ENCODE measurements at regions not wholly inside any gene's neighbourhood (a gene's known extent, or its start where the extent isn't known, plus 50 kb on each side); places are given as distances from the start of the nearest gene placed in this dataset.

DNA sequence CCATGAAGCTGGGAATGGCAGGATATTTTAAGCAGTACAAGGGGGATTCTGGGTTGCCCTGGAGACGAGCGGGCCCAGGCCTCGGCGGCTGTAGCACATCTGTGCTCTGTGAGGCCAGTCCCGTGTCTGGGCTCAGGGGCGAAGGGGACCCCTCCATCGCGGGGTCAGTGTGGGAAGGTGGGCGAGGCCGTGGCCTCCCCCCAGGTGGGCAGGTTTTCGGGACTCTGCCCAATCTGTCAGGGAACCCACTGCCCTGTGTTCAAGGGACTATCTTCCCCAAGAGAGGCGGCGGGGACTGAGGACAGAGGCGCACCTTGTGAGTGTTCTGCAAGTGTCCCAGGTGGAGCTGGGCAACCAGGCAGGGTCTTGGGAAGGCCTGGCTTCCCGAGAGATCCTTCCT, 336.6 kb downstream of the CTTN start:
- TF ChIP-seq, protein P1, sequence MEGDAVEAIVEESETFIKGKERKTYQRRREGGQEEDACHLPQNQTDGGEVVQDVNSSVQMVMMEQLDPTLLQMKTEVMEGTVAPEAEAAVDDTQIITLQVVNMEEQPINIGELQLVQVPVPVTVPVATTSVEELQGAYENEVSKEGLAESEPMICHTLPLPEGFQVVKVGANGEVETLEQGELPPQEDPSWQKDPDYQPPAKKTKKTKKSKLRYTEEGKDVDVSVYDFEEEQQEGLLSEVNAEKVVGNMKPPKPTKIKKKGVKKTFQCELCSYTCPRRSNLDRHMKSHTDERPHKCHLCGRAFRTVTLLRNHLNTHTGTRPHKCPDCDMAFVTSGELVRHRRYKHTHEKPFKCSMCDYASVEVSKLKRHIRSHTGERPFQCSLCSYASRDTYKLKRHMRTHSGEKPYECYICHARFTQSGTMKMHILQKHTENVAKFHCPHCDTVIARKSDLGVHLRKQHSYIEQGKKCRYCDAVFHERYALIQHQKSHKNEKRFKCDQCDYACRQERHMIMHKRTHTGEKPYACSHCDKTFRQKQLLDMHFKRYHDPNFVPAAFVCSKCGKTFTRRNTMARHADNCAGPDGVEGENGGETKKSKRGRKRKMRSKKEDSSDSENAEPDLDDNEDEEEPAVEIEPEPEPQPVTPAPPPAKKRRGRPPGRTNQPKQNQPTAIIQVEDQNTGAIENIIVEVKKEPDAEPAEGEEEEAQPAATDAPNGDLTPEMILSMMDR (IDR thresholded peaks at IDR 0.05), result no peak
- H3K4me3 ChIP-seq, result no peak overlapping the region
- ATAC-seq, result no peak
- intact Hi-C loops (cut with DNase I), result no loop called here
- WGBS, 3 donors, result 86 to 89% (median 88%) methylated on average over 15 of the region's 15 CpGs
- peaks cover 0 to 3% (median 0%) of the 10 kb centered on the region in 3 donors for H3K27me3 ChIP-seq (ENCODE audit: insufficient read depth in 3 of 3, low read length in 2 of 3)
- H3K36me3 ChIP-seq (ENCODE audit: insufficient read depth in 1 of 2, low read depth in 1 of 2), result no peaks in the 10 kb centered on the region
- H3K27ac ChIP-seq, result no peak overlapping the region
- DNase-seq, result no peak
- no peaks in the 10 kb centered on the region for H3K4me1 ChIP-seq
- H3K9me3 ChIP-seq, result no peaks in the 10 kb centered on the region

DNA sequence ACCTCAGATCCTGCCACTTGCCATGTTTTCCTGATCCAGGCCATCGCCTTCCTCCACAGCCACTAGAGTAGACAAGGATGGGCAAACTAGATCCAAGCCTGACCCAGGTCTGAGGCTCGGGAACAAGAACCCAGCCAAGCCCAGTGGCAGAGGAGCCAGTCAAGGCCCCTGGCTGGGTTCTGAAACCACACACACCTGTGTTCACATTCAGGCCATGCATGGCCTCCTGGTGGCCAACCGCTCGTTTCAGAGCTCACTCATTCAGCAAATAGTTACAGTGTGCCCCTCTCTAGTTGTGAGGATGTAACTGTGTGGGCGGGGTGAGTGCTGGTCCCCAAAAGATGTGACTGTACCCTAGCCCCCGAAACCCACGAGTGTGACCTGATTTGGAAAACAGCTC, 337.6 kb downstream of the CTTN start:
- WGBS, 3 donors, result 82 to 85% (median 84%) methylated on average over 7 of the region's 7 CpGs
- no peak overlapping the region for H3K27ac ChIP-seq
- no peaks in the 10 kb centered on the region for H3K9me3 ChIP-seq
- intact Hi-C loops (cut with DNase I), result no loop called here
- DNase-seq (no peak), ATAC-seq (no peak)
- no peaks in the 10 kb centered on the region for H3K4me1 ChIP-seq
- peaks cover 0 to 9% (median 0%) of the 10 kb centered on the region in 3 donors for H3K27me3 ChIP-seq (ENCODE audit: insufficient read depth in 3 of 3, low read length in 2 of 3)
- TF ChIP-seq, protein P1 (IDR thresholded peaks at IDR 0.05), result no peak
- no peaks in the 10 kb centered on the region for H3K36me3 ChIP-seq (ENCODE audit: insufficient read depth in 1 of 2, low read depth in 1 of 2)
- no peak overlapping the region for H3K4me3 ChIP-seq

DNA sequence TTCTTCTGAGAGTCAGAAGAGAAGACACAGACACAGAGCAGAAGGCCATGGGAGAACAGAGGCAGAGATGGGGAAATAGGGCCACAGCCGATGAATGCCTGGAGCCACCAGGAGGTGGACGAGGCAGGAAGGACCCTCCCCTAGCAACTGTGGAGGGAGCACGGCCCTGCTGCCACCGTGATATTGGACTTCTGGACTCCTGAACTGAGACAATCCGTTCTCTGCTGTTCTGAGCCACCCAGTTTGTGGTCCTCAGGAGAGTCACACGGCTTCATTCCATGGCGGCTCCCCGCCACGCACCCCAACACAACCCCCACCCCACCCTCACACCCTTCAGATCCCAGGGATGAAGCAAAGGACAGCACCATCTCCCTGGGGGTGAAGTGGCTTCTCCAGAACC, 338.1 kb downstream of the CTTN start:
- Histone ChIP-seq H3K4me3 (no peak overlapping the region), H3K27ac (no peak overlapping the region), H3K4me1 (no peaks in the 10 kb centered on the region), H3K36me3 (ENCODE audit: insufficient read depth in 1 of 2, low read depth in 1 of 2) (no peaks in the 10 kb centered on the region), H3K27me3 (ENCODE audit: insufficient read depth in 3 of 3, low read length in 2 of 3) (peaks cover 0 to 12% (median 0%) of the 10 kb centered on the region in 3 donors), H3K9me3 (no peaks in the 10 kb centered on the region)
- TF ChIP-seq, protein P1 (IDR thresholded peaks at IDR 0.05), result no peak
- ATAC-seq (no peak), DNase-seq (peak in 1 of 2 donors; percentile 39)
- 75 to 85% (median 76%) methylated on average over 9 of the region's 9 CpGs for whole genome bisulfite sequencing, 3 donors
- intact Hi-C loops (cut with DNase I), result no loop called here

- intact Hi-C loops (cut with DNase I), result no loop called here
- no peaks in the 10 kb centered on the region for H3K9me3 ChIP-seq
- H3K4me3 ChIP-seq, result no peak overlapping the region
- no peaks in the 10 kb centered on the region for H3K4me1 ChIP-seq
- no peak overlapping the region for H3K27ac ChIP-seq
- WGBS, 3 donors, result 76 to 78% (median 77%) methylated on average over 17 of the region's 17 CpGs
- ATAC-seq (no peak), DNase-seq (no peak)
- no peaks in the 10 kb centered on the region for H3K36me3 ChIP-seq (ENCODE audit: insufficient read depth in 1 of 2, low read depth in 1 of 2)
- peaks cover 0 to 18% (median 0%) of the 10 kb centered on the region in 3 donors for H3K27me3 ChIP-seq (ENCODE audit: insufficient read depth in 3 of 3, low read length in 2 of 3)
- TF ChIP-seq, protein P1 (IDR thresholded peaks at IDR 0.05), result no peak
These were observed 338.8 kb downstream of the CTTN start for GRCh38 chr11:70736937-70737640.
